K562 (cell line): ENCODE measurements at regions not wholly inside any gene's neighbourhood (a gene's known extent, or its start where the extent isn't known, plus 50 kb on each side); places are given as distances from the start of the nearest gene placed in this dataset.

ENCODE experiments used
- ATAC-seq: fragments of 200-7000 bp; cut with Tn5 transposase; 3 replicates; pipeline ENCODE4 v1.9.1; 2020; ENCODE audit warnings: moderate library complexity
- BruUV-seq: library from RNA; stranded (reverse); fragments of 400-500 nt; replicated peaks from 2 replicates; lab custom pipeline; 2021; lab: Mats Ljungman, UMichigan
- CTCF ChIA-PET: fragments of 300-600 bp; formaldehyde crosslinking; extraction: SDS; loops from one replicate; lab custom pipeline; 2021; ENCODE audit warnings: low intra/inter-chr PET ratio; lab: Yijun Ruan, JAX
- POLR2A ChIA-PET: fragments of 300-600, 350-650 bp; sonication (Branson Sonifier 250); formaldehyde crosslinking; extraction: SDS; loops from one replicate; lab custom pipeline; 2021; ENCODE audit warnings: antibody characterized with exemption, inconsistent platforms; lab: Yijun Ruan, JAX
- DNase-seq, 4 experiments: peaks; one replicate each; pipeline versions ENCODE4 v3.0.0 to v3.0.0-alpha.2; 2011 to 2018; ENCODE audit warnings: low spot score in 3 of 4, mixed read lengths in 3 of 4; ENCODE audit errors: extremely low read depth in 1 of 4
- FAIRE-seq: peaks from 2 replicates; lab custom pipeline; 2011; peaks lifted over from hg19 to GRCh38; lab: Jason Lieb, UNC
- H2AFZ ChIP-seq: 2 replicates; pipeline ENCODE4 v1.6.0; 2011; ENCODE audit warnings: low read depth, low read length, control low read depth, inconsistent platforms
- H3K27ac ChIP-seq: fragments of 200-600 bp; 3 replicates; pipeline ENCODE4 v1.8.0; 2011; ENCODE audit warnings: low read depth, mild to moderate bottlenecking, control low read depth, inconsistent platforms, low read length, moderate library complexity, mixed read lengths; ENCODE audit errors: extremely low read depth
- H3K27me3 ChIP-seq, 2 experiments: fragments of 300-600 bp in 1 of 2; 2 replicates in 1 of 2; 3 replicates in 1 of 2; pipeline versions ENCODE4 v1.6.0 to v1.8.0; 2011; ENCODE audit warnings: inconsistent platforms in 2 of 2, low read length in 2 of 2, mild to moderate bottlenecking in 1 of 2, mixed read lengths in 1 of 2, moderate library complexity in 1 of 2; ENCODE audit not compliant: control insufficient read depth in 2 of 2, insufficient read depth in 2 of 2
- H3K36me3 ChIP-seq: fragments of 300-600 bp; 3 replicates; pipeline ENCODE4 v1.8.0; 2011; ENCODE audit warnings: mild to moderate bottlenecking, low read length, inconsistent platforms; ENCODE audit not compliant: control insufficient read depth, insufficient read depth
- H3K4me1 ChIP-seq, 2 experiments: fragments of 200-600 bp in 1 of 2; replicated peaks in 1 of 2; 2 replicates in 1 of 2; 3 replicates in 1 of 2; pipeline versions ENCODE4 v1.5.1 to v1.8.0; 2011; ENCODE audit warnings: inconsistent platforms in 2 of 2, low read length in 2 of 2, mild to moderate bottlenecking in 1 of 2, mixed read lengths in 1 of 2, moderate library complexity in 1 of 2; ENCODE audit not compliant: control insufficient read depth in 2 of 2, insufficient read depth in 2 of 2
- H3K4me2 ChIP-seq: 2 replicates; pipeline ENCODE4 v1.6.1; 2011; ENCODE audit warnings: low read length, control low read depth, inconsistent platforms, mixed read lengths; ENCODE audit not compliant: insufficient read depth
- H3K4me3 ChIP-seq: fragments of 200-600 bp; sonication (generic), shearing (Covaris generic); 2 replicates; pipeline ENCODE4 v1.5.1; 2016; ENCODE audit warnings: control low read depth, inconsistent platforms
- H3K79me2 ChIP-seq: fragments of 200-600 bp; 3 replicates; pipeline ENCODE4 v1.8.0; 2011; ENCODE audit warnings: low read length, inconsistent platforms; ENCODE audit not compliant: control insufficient read depth, insufficient read depth
- H3K9ac ChIP-seq, 2 experiments: 2 replicates each; pipeline versions ENCODE4 v1.6.0 to v1.6.1; 2011; ENCODE audit warnings: low read depth in 2 of 2, low read length in 2 of 2, control low read depth in 1 of 2, inconsistent platforms in 1 of 2, mild to moderate bottlenecking in 1 of 2, mixed read lengths in 1 of 2; ENCODE audit not compliant: insufficient read depth in 1 of 2
- H3K9me1 ChIP-seq: one replicate; pipeline ENCODE4 v1.6.0; 2011; ENCODE audit warnings: inconsistent platforms, mild to moderate bottlenecking, low read length, moderate library complexity; ENCODE audit not compliant: control insufficient read depth, insufficient read depth
- H3K9me3 ChIP-seq: replicated peaks from 2 replicates; pipeline ENCODE4 v1.5.1; 2011; ENCODE audit warnings: low read depth, low read length, inconsistent platforms; ENCODE audit not compliant: control insufficient read depth, insufficient read depth
- H4K20me1 ChIP-seq: replicated peaks from 2 replicates; pipeline ENCODE4 v1.6.1; 2011; ENCODE audit warnings: low read length, inconsistent platforms, mixed read lengths; ENCODE audit not compliant: control insufficient read depth, insufficient read depth
- DMBX1 ChIP-seq: fragments of 250-450 bp; sonication (Bioruptor Pico); IDR thresholded peaks from 2 replicates; pipeline ENCODE4 v1.8.0; 2022; ENCODE audit warnings: inconsistent platforms, mild to moderate bottlenecking, moderate library complexity, borderline replicate concordance
- FOS ChIP-seq: IDR thresholded peaks from 3 replicates; pipeline ENCODE4 v1.6.1; 2011; ENCODE audit not compliant: insufficient read length; ENCODE audit errors: extremely low read depth
- GABPB1 ChIP-seq: sonication (generic); formaldehyde crosslinking; IDR thresholded peaks from 2 replicates; pipeline ENCODE4 v1.8.0; 2022; ENCODE audit warnings: mild to moderate bottlenecking, missing genetic modification reagents
- IRF1 ChIP-seq: sonication (generic); formaldehyde crosslinking; IDR thresholded peaks from 2 replicates; pipeline ENCODE4 v1.8.0; 2022; ENCODE audit warnings: missing genetic modification reagents, mild to moderate bottlenecking, borderline replicate concordance
- MEF2D ChIP-seq: conservative IDR thresholded peaks from 2 replicates; pipeline ENCODE4 v1.6.1; 2016; ENCODE audit warnings: low read depth, missing genetic modification characterization, missing compliant biosample characterization
- MXI1 ChIP-seq: IDR thresholded peaks from 2 replicates; pipeline ENCODE4 v1.6.1; 2011; ENCODE audit warnings: low read depth, mild to moderate bottlenecking, improper control_type of control experiment, low read length
- PHB2 ChIP-seq: fragments of 450-650 bp; IDR thresholded peaks from 2 replicates; pipeline ENCODE4 v1.6.1; 2017; ENCODE audit warnings: low read depth
- RBM14 ChIP-seq: fragments of 200-400 bp; formaldehyde crosslinking; IDR thresholded peaks from 2 replicates; pipeline ENCODE4 v1.6.1; 2018; ENCODE audit warnings: low read depth, mild to moderate bottlenecking, low read length, moderate library complexity, borderline replicate concordance; ENCODE audit not compliant: insufficient read depth
- RFX7 ChIP-seq: fragments of 250-450 bp; sonication (Bioruptor Pico); IDR thresholded peaks from 2 replicates; pipeline ENCODE4 v1.5.1; 2021; ENCODE audit warnings: mild to moderate bottlenecking
- SREBF1 ChIP-seq: fragments of 150-350 bp; IDR thresholded peaks from 2 replicates; pipeline ENCODE4 v1.6.1; 2014; ENCODE audit warnings: antibody characterized with exemption, low read depth, low read length, borderline replicate concordance
- STAT5A ChIP-seq: IDR thresholded peaks from 2 replicates; pipeline ENCODE4 v1.6.1; 2012; ENCODE audit warnings: low read length, inconsistent platforms, borderline replicate concordance
- TSC22D4 ChIP-seq: fragments of 450-650 bp; IDR thresholded peaks from 2 replicates; pipeline ENCODE4 v1.6.1; 2016; ENCODE audit warnings: missing genetic modification characterization, missing biosample characterization, control low read depth
- ZBTB1 ChIP-seq: sonication (generic); formaldehyde crosslinking; IDR thresholded peaks from 2 replicates; pipeline ENCODE4 v1.8.1; 2023; ENCODE audit warnings: missing genetic modification reagents, low read depth, mild to moderate bottlenecking, borderline replicate concordance
- ZNF398 ChIP-seq: fragments of 250-450 bp; sonication (Bioruptor Pico); IDR thresholded peaks from 2 replicates; pipeline ENCODE4 v1.8.0; 2021; ENCODE audit warnings: moderate library complexity, mild to moderate bottlenecking, inconsistent platforms
- ZNF668 ChIP-seq: fragments of 250-450 bp; sonication (Bioruptor Pico); IDR thresholded peaks from 2 replicates; pipeline ENCODE4 v1.8.0; 2022; ENCODE audit warnings: mild to moderate bottlenecking, inconsistent platforms
- ZNF830 ChIP-seq: fragments of 250-450 bp; sonication (Bioruptor Pico); IDR thresholded peaks from 2 replicates; pipeline ENCODE4 v1.5.0; 2021; ENCODE audit warnings: mild to moderate bottlenecking
- WGBS: fragments of 100-300 bp; shearing (Covaris generic); methylation state at CpG from one replicate; pipeline ENCODE4 v1.1.6; 2016; ENCODE audit warnings: low coverage, mixed read lengths; ENCODE audit not compliant: insufficient coverage; ENCODE audit errors: missing lambda C conversion rate; 5-methylcytosine and 5-hydroxymethylcytosine counted together
- in situ Hi-C: fragments of 300-500 bp; cut with MboI; formaldehyde crosslinking; loops from 4 replicates; pipeline ENCODE4 v1.15.0; 2018; ENCODE audit warnings: inconsistent platforms, mixed read lengths
- intact Hi-C: fragments of 100-400 bp; cut with micrococcal nuclease; formaldehyde crosslinking; loops from 2 replicates; pipeline ENCODE4 v1.14.2; 2022

GRCh38 chr22:49240472-49240871 is 587.2 kb downstream of the BRD1 start:
- POLR2A ChIA-PET, result interaction anchor here (0.6 kb wide), 1 partner anchor 31 kb away, joined by 3 read pairs; no protein-coding TSS in a partner anchor
- Histone ChIP-seq H3K9me1 (peaks cover 2% of the 10 kb centered on the region), H3K9ac (no peak overlapping the region), H3K27me3 (no peaks in the 10 kb centered on the region; a peak in 1 of 5 replicates), H3K79me2 (no peaks in the 10 kb centered on the region), H3K36me3 (no peaks in the 10 kb centered on the region), H4K20me1 (no peaks in the 10 kb centered on the region), H2AFZ (no peak overlapping the region), H3K9me3 (no peaks in the 10 kb centered on the region), H3K27ac (no peak overlapping the region), H3K4me2 (no peak overlapping the region), H3K4me1 (no peaks in the 10 kb centered on the region), H3K4me3 (no peak overlapping the region)
- no peak for FAIRE-seq
- 0% methylated on average over 8 of the region's 12 CpGs for WGBS
- in situ Hi-C loops (no loop called here), intact Hi-C loops (no loop called here)
- ATAC-seq, result no peak
- TF ChIP-seq STAT5A, result no peak
- TF ChIP-seq ZNF668 (CRISPR knock-in tag), result no peak
- no peak for TF ChIP-seq PHB2
- TF ChIP-seq IRF1 (CRISPR knock-in tag), result no peak
- TF ChIP-seq GABPB1 (CRISPR knock-in tag), result no peak
- BruUV-seq, result no TSS peak
- no peak for DNase-seq
- CTCF ChIA-PET, result no interaction called here

GRCh38 chr22:49240016-49240380 is 587.7 kb downstream of the BRD1 start:
- H3K27ac ChIP-seq, result no peak overlapping the region
- H3K4me3 ChIP-seq, result no peak overlapping the region
- CTCF ChIA-PET, result no interaction called here
- no TSS peak for BruUV-seq
- H4K20me1 ChIP-seq, result no peaks in the 10 kb centered on the region
- no peaks in the 10 kb centered on the region; a peak in 1 of 5 replicates for H3K27me3 ChIP-seq
- intact Hi-C loops, result no loop called here
- DNase-seq, result no peak
- H3K9ac ChIP-seq, result no peak overlapping the region
- H3K36me3 ChIP-seq, result no peaks in the 10 kb centered on the region
- POLR2A ChIA-PET, result no interaction called here
- H3K79me2 ChIP-seq, result no peaks in the 10 kb centered on the region
- H3K9me3 ChIP-seq, result no peaks in the 10 kb centered on the region
- in situ Hi-C loops, result no loop called here
- no peak overlapping the region for H2AFZ ChIP-seq
- 0% methylated on average over 7 of the region's 9 CpGs for WGBS
- peaks cover 2% of the 10 kb centered on the region for H3K9me1 ChIP-seq
- no peaks in the 10 kb centered on the region for H3K4me1 ChIP-seq
- no peak overlapping the region for H3K4me2 ChIP-seq
- no peak for FAIRE-seq
- no peak for ATAC-seq
- TF ChIP-seq MXI1, result no peak
- no peak for TF ChIP-seq TSC22D4 (tag)
- no peak for TF ChIP-seq ZNF830 (CRISPR knock-in tag)
- TF ChIP-seq ZNF398 (CRISPR knock-in tag), result no peak
- no peak for TF ChIP-seq SREBF1
- TF ChIP-seq FOS, result no peak
- TF ChIP-seq ZBTB1 (CRISPR knock-in tag), result no peak
- no peak for TF ChIP-seq RFX7
- TF ChIP-seq MEF2D (tag), result no peak
- TF ChIP-seq RBM14, result no peak
- TF ChIP-seq GABPB1 (CRISPR knock-in tag), result no peak
- no peak for TF ChIP-seq DMBX1 (CRISPR knock-in tag)
